ENCODE measurements at regions not wholly inside any gene's neighbourhood (a gene's known extent, or its start where the extent isn't known, plus 50 kb on each side); places are given as distances from the start of the nearest gene placed in this dataset.

- in situ Hi-C loops (cut with MboI): no loop called here
- DNase-seq (ENCODE audit: extremely low read depth in 1 of 4, low spot score in 3 of 4) (no peak), FAIRE-seq (no peak), ATAC-seq (no peak)
- no peaks in the 10 kb centered on the region for H3K9me1 ChIP-seq (ENCODE audit: control insufficient read depth, insufficient read depth, low read length)
- no peaks in the 10 kb centered on the region for H3K9me3 ChIP-seq (replicated peaks; ENCODE audit: control insufficient read depth, insufficient read depth, low read depth, low read length)
- intact Hi-C loops (cut with micrococcal nuclease): no loop called here
- no TSS peak for BruUV-seq (replicated peaks)
- WGBS (ENCODE audit: insufficient coverage, low coverage, missing lambda C conversion rate): 6% methylated on average over 2 of the region's 2 CpGs
- no peaks in the 10 kb centered on the region for H3K79me2 ChIP-seq (ENCODE audit: control insufficient read depth, insufficient read depth, low read length)
- CTCF ChIA-PET (ENCODE audit: low intra/inter-chr PET ratio): no interaction called here
- H3K27ac ChIP-seq (ENCODE audit: extremely low read depth, low read depth, low read length): no peak overlapping the region
- H3K27me3 ChIP-seq (ENCODE audit: control insufficient read depth in 2 of 2, insufficient read depth in 2 of 2, low read length in 2 of 2): no peaks in the 10 kb centered on the region
- H3K4me1 ChIP-seq (replicated peaks in 1 of 2; ENCODE audit: control insufficient read depth in 2 of 2, insufficient read depth in 2 of 2, low read length in 2 of 2): no peaks in the 10 kb centered on the region
- no peak for TF ChIP-seq PURB (CRISPR knock-in tag; IDR thresholded peaks at IDR 0.05; ENCODE audit: low read depth)
- H2AFZ ChIP-seq (ENCODE audit: low read depth, low read length): no peak overlapping the region
- H3K4me2 ChIP-seq (ENCODE audit: insufficient read depth, low read length): no peak overlapping the region
- no peak overlapping the region for H3K9ac ChIP-seq (ENCODE audit: insufficient read depth in 1 of 2, low read depth in 2 of 2, low read length in 2 of 2)
- H4K20me1 ChIP-seq (replicated peaks; ENCODE audit: control insufficient read depth, insufficient read depth, low read length): no peaks in the 10 kb centered on the region
- POLR2A ChIA-PET: no interaction called here
- no peak overlapping the region for H3K4me3 ChIP-seq
- H3K36me3 ChIP-seq (ENCODE audit: control insufficient read depth, insufficient read depth, low read length): no peaks in the 10 kb centered on the region
Observed at GRCh38 chr2:220855296-220855695, 716.8 kb downstream of the EPHA4 start.

GRCh38 chr2:220856486-220856885 is 715.6 kb downstream of the EPHA4 start:
- BruUV-seq (replicated peaks): no TSS peak
- WGBS (ENCODE audit: insufficient coverage, low coverage, missing lambda C conversion rate): 0% methylated on average over 2 of the region's 2 CpGs

More at GRCh38 chr2:220856486-220856885, 715.6 kb downstream of the EPHA4 start:
- DNase-seq (ENCODE audit: extremely low read depth in 1 of 4, low spot score in 3 of 4) (no peak), FAIRE-seq (no peak), ATAC-seq (no peak)
- Histone ChIP-seq H3K9me1 (ENCODE audit: control insufficient read depth, insufficient read depth, low read length) (no peaks in the 10 kb centered on the region), H3K4me2 (ENCODE audit: insufficient read depth, low read length) (no peak overlapping the region), H3K4me1 (replicated peaks in 1 of 2; ENCODE audit: control insufficient read depth in 2 of 2, insufficient read depth in 2 of 2, low read length in 2 of 2) (no peaks in the 10 kb centered on the region), H2AFZ (ENCODE audit: low read depth, low read length) (no peak overlapping the region), H3K9me3 (replicated peaks; ENCODE audit: control insufficient read depth, insufficient read depth, low read depth, low read length) (no peaks in the 10 kb centered on the region), H4K20me1 (replicated peaks; ENCODE audit: control insufficient read depth, insufficient read depth, low read length) (no peaks in the 10 kb centered on the region), H3K9ac (ENCODE audit: insufficient read depth in 1 of 2, low read depth in 2 of 2, low read length in 2 of 2) (no peak overlapping the region), H3K4me3 (no peak overlapping the region), H3K27ac (ENCODE audit: extremely low read depth, low read depth, low read length) (no peak overlapping the region), H3K27me3 (ENCODE audit: control insufficient read depth in 2 of 2, insufficient read depth in 2 of 2, low read length in 2 of 2) (no peaks in the 10 kb centered on the region), H3K79me2 (ENCODE audit: control insufficient read depth, insufficient read depth, low read length) (no peaks in the 10 kb centered on the region), H3K36me3 (ENCODE audit: control insufficient read depth, insufficient read depth, low read length) (no peaks in the 10 kb centered on the region)
- POLR2A ChIA-PET: no interaction called here
- intact Hi-C loops (cut with micrococcal nuclease): no loop called here
- CTCF ChIA-PET (ENCODE audit: low intra/inter-chr PET ratio): no interaction called here
- no peak for TF ChIP-seq ZKSCAN1 (IDR thresholded peaks at IDR 0.05; ENCODE audit: low read depth, low read length)
- no peak for TF ChIP-seq ZNF263 (CRISPR knock-in tag; IDR thresholded peaks at IDR 0.05; ENCODE audit: borderline replicate concordance)
- TF ChIP-seq ATF4 (CRISPR knock-in tag; IDR thresholded peaks at IDR 0.05): no peak
- TF ChIP-seq NCOA2 (IDR thresholded peaks at IDR 0.05; ENCODE audit: partially characterized antibody in 2 of 2): no peak
- no peak for TF ChIP-seq TAF1 (IDR thresholded peaks at IDR 0.05; ENCODE audit: control insufficient read depth, extremely low read depth, insufficient read depth, low read length, severe bottlenecking)
- no peak for TF ChIP-seq MNT (conservative IDR thresholded peaks at IDR 0.05)
- no peak for TF ChIP-seq POLR2G (IDR thresholded peaks at IDR 0.05; ENCODE audit: low read depth, low read length)
- in situ Hi-C loops (cut with MboI): no loop called here

Measured in K562 (cell line).